ENCODE measurements at regions not wholly inside any gene's neighbourhood (a gene's known extent, or its start where the extent isn't known, plus 50 kb on each side); places are given as distances from the start of the nearest gene placed in this dataset.
A peak's percentile ranks its signal among the peaks of the same experiment; 100 is the strongest.

GRCh38 chr17:77647531-77647930, 311.0 kb upstream of the TNRC6C start:
- Histone ChIP-seq H3K27me3 (no peaks in the 10 kb centered on the region), H3K4me3 (no peak overlapping the region), H3K36me3 (no peaks in the 10 kb centered on the region), H3K9me3 (peaks cover 0 to 5% (median 0%) of the 10 kb centered on the region in 4 donors), H3K4me1 (peaks cover 0 to 8% (median 0%) of the 10 kb centered on the region in 4 donors), H3K27ac (no peak overlapping the region)
- peak; percentile 4 to 44 for DNase-seq
- 88 to 90% methylated on average over 6 to 11 of the region's 11 CpGs for WGBS, 2 donors
- TF ChIP-seq EP300 (IDR thresholded peaks at IDR 0.05) (no peak), POLR2AphosphoS5 (IDR thresholded peaks at IDR 0.05) (no peak), POLR2A (IDR thresholded peaks at IDR 0.05) (no peak)
- TF ChIP-seq, protein P1, sequence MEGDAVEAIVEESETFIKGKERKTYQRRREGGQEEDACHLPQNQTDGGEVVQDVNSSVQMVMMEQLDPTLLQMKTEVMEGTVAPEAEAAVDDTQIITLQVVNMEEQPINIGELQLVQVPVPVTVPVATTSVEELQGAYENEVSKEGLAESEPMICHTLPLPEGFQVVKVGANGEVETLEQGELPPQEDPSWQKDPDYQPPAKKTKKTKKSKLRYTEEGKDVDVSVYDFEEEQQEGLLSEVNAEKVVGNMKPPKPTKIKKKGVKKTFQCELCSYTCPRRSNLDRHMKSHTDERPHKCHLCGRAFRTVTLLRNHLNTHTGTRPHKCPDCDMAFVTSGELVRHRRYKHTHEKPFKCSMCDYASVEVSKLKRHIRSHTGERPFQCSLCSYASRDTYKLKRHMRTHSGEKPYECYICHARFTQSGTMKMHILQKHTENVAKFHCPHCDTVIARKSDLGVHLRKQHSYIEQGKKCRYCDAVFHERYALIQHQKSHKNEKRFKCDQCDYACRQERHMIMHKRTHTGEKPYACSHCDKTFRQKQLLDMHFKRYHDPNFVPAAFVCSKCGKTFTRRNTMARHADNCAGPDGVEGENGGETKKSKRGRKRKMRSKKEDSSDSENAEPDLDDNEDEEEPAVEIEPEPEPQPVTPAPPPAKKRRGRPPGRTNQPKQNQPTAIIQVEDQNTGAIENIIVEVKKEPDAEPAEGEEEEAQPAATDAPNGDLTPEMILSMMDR (IDR thresholded peaks at IDR 0.05): no peak
- ATAC-seq (ENCODE audit: low FRiP score in 2 of 2): no peak

GRCh38 chr17:77649717-77650211, 308.7 kb upstream of the TNRC6C start:
- no peak overlapping the region for H3K4me3 ChIP-seq

GRCh38 chr17:77651988-77652387, 306.5 kb upstream of the TNRC6C start:
- TF ChIP-seq EP300 (IDR thresholded peaks at IDR 0.05): no peak
- no peak for TF ChIP-seq POLR2A (IDR thresholded peaks at IDR 0.05)
- TF ChIP-seq, protein P1 (IDR thresholded peaks at IDR 0.05): no peak
- TF ChIP-seq POLR2AphosphoS5 (IDR thresholded peaks at IDR 0.05): no peak
- Histone ChIP-seq H3K27ac (no peak overlapping the region), H3K36me3 (no peaks in the 10 kb centered on the region), H3K4me1 (no peaks in the 10 kb centered on the region), H3K27me3 (no peaks in the 10 kb centered on the region), H3K4me3 (no peak overlapping the region), H3K9me3 (peaks cover 0 to 5% (median 0%) of the 10 kb centered on the region in 4 donors)
- ATAC-seq (ENCODE audit: low FRiP score in 2 of 2): no peak
- DNase-seq: no peak
- 87% methylated on average over 4 of the region's 4 CpGs for WGBS, 2 donors

More at GRCh38 chr17:77649717-77650211, 308.7 kb upstream of the TNRC6C start:
- peaks cover 0 to 5% (median 0%) of the 10 kb centered on the region in 4 donors for H3K9me3 ChIP-seq
- TF ChIP-seq POLR2A (IDR thresholded peaks at IDR 0.05) (no peak), POLR2AphosphoS5 (IDR thresholded peaks at IDR 0.05) (no peak), EP300 (IDR thresholded peaks at IDR 0.05) (no peak)
- TF ChIP-seq, protein P1 (IDR thresholded peaks at IDR 0.05): no peak
- ATAC-seq (ENCODE audit: low FRiP score in 2 of 2): no peak
- no peaks in the 10 kb centered on the region for H3K36me3 ChIP-seq
- peaks cover 0 to 8% (median 0%) of the 10 kb centered on the region in 4 donors for H3K4me1 ChIP-seq
- WGBS, 2 donors: 73 to 78% methylated on average over 6 to 8 of the region's 8 CpGs
- H3K27ac ChIP-seq: no peak overlapping the region
- peak in 1 of 2 donors; percentile 8 for DNase-seq
- H3K27me3 ChIP-seq: no peaks in the 10 kb centered on the region

DNA sequence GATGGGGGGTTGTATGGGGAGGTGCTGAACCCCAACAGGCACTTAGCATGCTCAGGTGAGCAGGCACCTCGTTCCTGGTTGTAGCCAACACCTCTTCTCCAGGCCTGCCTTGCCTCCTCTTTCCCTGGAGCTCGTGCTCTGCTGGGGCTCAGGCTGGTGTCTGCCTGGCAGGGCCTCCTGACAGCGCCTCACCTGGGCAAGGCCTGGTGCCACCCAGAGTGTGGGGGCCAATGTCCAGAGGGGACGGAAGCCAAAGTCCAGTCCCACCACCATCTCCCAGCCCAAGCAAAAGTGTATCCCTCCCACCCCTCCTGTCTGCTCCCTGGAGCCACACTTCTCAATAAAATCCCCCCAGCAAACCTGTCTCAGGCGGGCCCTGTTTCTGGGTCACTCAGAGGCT, 304.2 kb upstream of the TNRC6C start:
- H3K27ac ChIP-seq: no peak overlapping the region
- WGBS, 2 donors: 88 to 100% methylated on average over 1 to 5 of the region's 5 CpGs
- no peak for TF ChIP-seq POLR2A (IDR thresholded peaks at IDR 0.05)
- TF ChIP-seq, protein P1 (IDR thresholded peaks at IDR 0.05): no peak
- DNase-seq: no peak
- H3K27me3 ChIP-seq: no peaks in the 10 kb centered on the region
- no peaks in the 10 kb centered on the region for H3K4me1 ChIP-seq
- H3K4me3 ChIP-seq: no peak overlapping the region
- no peaks in the 10 kb centered on the region for H3K36me3 ChIP-seq
- no peaks in the 10 kb centered on the region for H3K9me3 ChIP-seq
- no peak for ATAC-seq (ENCODE audit: low FRiP score in 2 of 2)

DNA sequence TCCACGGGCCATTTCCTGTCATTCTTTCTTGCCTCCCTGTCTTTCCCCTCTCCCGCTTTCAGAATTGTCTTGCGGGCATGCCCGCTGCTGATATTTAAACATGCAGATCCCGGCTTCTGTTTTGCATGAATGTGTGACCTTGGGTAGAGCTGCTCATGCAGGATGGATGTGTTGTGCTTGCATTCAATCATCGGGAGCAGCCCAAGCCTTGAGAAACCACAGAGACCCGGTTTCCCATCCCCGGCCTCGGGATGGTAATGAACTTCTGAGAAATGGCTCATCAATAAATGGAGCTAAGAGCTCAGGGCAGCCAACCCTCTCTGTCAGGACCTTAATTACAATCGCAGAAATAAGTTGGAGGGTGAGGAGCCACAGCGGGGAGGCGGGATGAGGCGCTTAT, 303.7 kb upstream of the TNRC6C start:
- no peaks in the 10 kb centered on the region for H3K27me3 ChIP-seq
- H3K36me3 ChIP-seq: no peaks in the 10 kb centered on the region
- no peaks in the 10 kb centered on the region for H3K4me1 ChIP-seq
- no peaks in the 10 kb centered on the region for H3K9me3 ChIP-seq
- H3K27ac ChIP-seq: no peak overlapping the region
- H3K4me3 ChIP-seq: no peak overlapping the region
- DNase-seq (no peak), ATAC-seq (ENCODE audit: low FRiP score in 2 of 2) (no peak)
- no peak for TF ChIP-seq EP300 (IDR thresholded peaks at IDR 0.05)
- no peak for TF ChIP-seq POLR2A (IDR thresholded peaks at IDR 0.05)
- no peak for TF ChIP-seq POLR2AphosphoS5 (IDR thresholded peaks at IDR 0.05)
- TF ChIP-seq, protein P1 (IDR thresholded peaks at IDR 0.05): no peak
- 53 to 59% methylated on average over 12 to 13 of the region's 13 CpGs for WGBS, 2 donors

Data from upper lobe of left lung (tissue), 6 donors.